Astrocyte of the spinal cord (primary cell): ENCODE measurements at regions not wholly inside any gene's neighbourhood (a gene's known extent, or its start where the extent isn't known, plus 50 kb on each side); places are given as distances from the start of the nearest gene placed in this dataset.
"Not testable (repeated sequence)": the region's sequence is repeated elsewhere in the genome, so short reads cannot be mapped to it uniquely, and the experiment has no call there.

Experiments
- DNase-seq: peaks from one replicate; pipeline ENCODE4 v3.0.0; 2011; ENCODE audit warnings: low read depth, low spot score
- H3K4me3 ChIP-seq: 2 replicates; pipeline ENCODE4 v1.5.1; 2011; ENCODE audit warnings: low read depth, mild to moderate bottlenecking, low read length, moderate library complexity
- in situ Hi-C: cut with HindIII; loops from 2 replicates; pipeline ENCODE4 v1.10.0; 2017; ENCODE audit warnings: low sequenced_read_pairs
- TF ChIP-seq, protein P1 (sequence below): IDR thresholded peaks from 2 replicates; pipeline ENCODE4 v1.5.1; 2012; ENCODE audit warnings: low read depth, mild to moderate bottlenecking, low read length, inconsistent platforms

GRCh38 chr9:129544761-129545160 lies 76.1 kb downstream of the C9orf50 start:
- TF ChIP-seq, protein P1, sequence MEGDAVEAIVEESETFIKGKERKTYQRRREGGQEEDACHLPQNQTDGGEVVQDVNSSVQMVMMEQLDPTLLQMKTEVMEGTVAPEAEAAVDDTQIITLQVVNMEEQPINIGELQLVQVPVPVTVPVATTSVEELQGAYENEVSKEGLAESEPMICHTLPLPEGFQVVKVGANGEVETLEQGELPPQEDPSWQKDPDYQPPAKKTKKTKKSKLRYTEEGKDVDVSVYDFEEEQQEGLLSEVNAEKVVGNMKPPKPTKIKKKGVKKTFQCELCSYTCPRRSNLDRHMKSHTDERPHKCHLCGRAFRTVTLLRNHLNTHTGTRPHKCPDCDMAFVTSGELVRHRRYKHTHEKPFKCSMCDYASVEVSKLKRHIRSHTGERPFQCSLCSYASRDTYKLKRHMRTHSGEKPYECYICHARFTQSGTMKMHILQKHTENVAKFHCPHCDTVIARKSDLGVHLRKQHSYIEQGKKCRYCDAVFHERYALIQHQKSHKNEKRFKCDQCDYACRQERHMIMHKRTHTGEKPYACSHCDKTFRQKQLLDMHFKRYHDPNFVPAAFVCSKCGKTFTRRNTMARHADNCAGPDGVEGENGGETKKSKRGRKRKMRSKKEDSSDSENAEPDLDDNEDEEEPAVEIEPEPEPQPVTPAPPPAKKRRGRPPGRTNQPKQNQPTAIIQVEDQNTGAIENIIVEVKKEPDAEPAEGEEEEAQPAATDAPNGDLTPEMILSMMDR: no peak
- in situ Hi-C loops: no loop called here
- no peak overlapping the region for H3K4me3 ChIP-seq
- DNase-seq: peak; percentile 65

DNA sequence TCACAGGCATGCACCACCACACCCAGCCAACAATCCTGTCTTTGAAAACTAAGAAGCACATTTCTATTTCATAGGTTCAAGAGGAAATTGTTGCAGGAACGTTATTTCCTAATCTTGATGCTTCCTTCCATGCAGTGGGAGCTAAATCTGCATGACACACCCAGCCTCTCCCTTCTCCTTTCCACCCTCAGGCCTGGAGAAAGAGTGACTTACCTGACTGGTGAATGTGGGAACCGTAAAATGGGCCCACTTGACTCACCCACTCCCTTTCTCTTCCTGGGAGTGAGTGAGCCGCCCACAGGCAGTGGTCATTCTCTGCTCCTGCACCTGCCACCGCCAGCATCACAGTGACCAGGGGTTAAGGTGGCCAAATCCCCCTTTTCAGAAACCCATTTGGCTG lies 78.2 kb downstream of the C9orf50 start:
- TF ChIP-seq, protein P1: no peak
- no peak overlapping the region for H3K4me3 ChIP-seq
- in situ Hi-C loops: no loop called here
- no peak for DNase-seq

GRCh38 chr9:129541270-129541669 lies 79.6 kb downstream of the C9orf50 start:
- TF ChIP-seq, protein P1: no peak
- in situ Hi-C loops: no loop called here
- DNase-seq: no peak
- no peak overlapping the region for H3K4me3 ChIP-seq

- no peak overlapping the region for H3K4me3 ChIP-seq
- TF ChIP-seq, protein P1: no peak
- in situ Hi-C loops: no loop called here
- no peak for DNase-seq
Measured at GRCh38 chr9:129539446-129539845, 81.5 kb downstream of the C9orf50 start.

GRCh38 chr9:129531860-129532402 lies 89.0 kb downstream of the C9orf50 start:
- H3K4me3 ChIP-seq, DNase-seq, in situ Hi-C loops: not testable (repeated sequence)

DNA sequence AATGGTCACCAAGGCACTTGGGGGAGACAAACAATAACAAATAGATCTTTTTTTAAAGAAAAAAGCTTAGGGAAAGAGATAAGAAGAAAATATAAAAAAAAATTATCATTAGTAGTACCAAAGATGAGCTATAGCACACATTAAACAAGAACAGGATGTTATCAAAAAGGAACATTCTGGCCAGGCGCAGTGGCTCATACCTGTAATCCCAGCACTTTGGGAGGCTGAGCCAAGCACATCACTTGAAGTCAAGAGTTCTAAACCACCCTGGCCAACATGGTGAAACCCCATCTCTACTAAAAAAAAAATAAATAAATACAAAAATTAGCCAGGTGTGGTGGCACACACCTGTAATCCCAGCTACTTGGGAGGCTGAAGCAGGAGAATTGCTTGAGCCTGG lies 92.9 kb downstream of the C9orf50 start:
- in situ Hi-C loops, DNase-seq, H3K4me3 ChIP-seq: not testable (repeated sequence)

DNA sequence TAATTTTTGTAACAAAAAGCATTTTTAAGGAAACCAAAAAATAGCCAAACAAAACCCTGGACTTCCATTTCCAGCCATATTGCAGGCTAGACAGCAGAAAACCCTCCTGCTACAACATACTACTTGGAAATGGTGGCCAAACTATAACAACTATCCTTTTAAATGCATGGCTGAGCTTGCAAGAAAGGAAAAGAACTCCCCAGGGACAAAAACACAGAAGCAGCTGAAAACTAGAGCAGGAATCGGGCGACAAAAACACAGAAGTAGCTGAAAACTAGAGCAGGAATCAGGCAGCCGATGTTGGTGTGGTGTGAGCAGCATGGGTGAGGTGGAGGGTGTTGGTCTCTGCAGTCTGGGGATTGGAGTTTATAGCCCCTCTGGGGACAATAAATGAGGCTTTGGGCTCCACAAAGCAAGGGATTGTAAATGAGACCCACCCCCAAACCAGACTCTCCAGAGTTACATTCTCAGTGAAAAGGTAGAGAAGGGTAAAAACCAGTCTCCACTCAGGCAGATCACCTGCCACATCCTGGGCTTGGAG lies 95.2 kb downstream of the C9orf50 start:
- H3K4me3 ChIP-seq: no peak overlapping the region
- TF ChIP-seq, protein P1: no peak
- in situ Hi-C loops: no loop called here
- DNase-seq: no peak
